HL-60 (cell line): ENCODE measurements at regions not wholly inside any gene's neighbourhood (a gene's known extent, or its start where the extent isn't known, plus 50 kb on each side); places are given as distances from the start of the nearest gene placed in this dataset.

Experiments
- DNase-seq, 2 experiments: peaks; one replicate each; pipeline ENCODE4 v3.0.0-alpha.2; 2010 to 2020; ENCODE audit warnings: low read depth in 1 of 2, low spot score in 1 of 2
- H3K27ac ChIP-seq: fragments of 250-450 bp; sonication (Bioruptor Pico); replicated peaks from 2 replicates; pipeline ENCODE4 v1.5.1; 2020; ENCODE audit warnings: mild to moderate bottlenecking, moderate library complexity
- H3K27me3 ChIP-seq: fragments of 250-450 bp; sonication (Bioruptor Pico); 2 replicates; pipeline ENCODE4 v1.5.1; 2021; ENCODE audit warnings: mild to moderate bottlenecking, moderate library complexity; ENCODE audit not compliant: insufficient read depth, poor library complexity, severe bottlenecking
- H3K4me3 ChIP-seq: replicated peaks from 2 replicates; pipeline ENCODE4 v1.5.1; 2011; ENCODE audit warnings: mild to moderate bottlenecking, control low read depth, low read length; ENCODE audit not compliant: insufficient read depth
- GABPA ChIP-seq: IDR thresholded peaks from 2 replicates; pipeline ENCODE4 v1.6.1; 2012; ENCODE audit warnings: low read depth
- POLR2AphosphoS5 ChIP-seq: IDR thresholded peaks from 2 replicates; pipeline ENCODE4 v1.6.1; 2012; ENCODE audit warnings: low read depth
- SPI1 ChIP-seq: IDR thresholded peaks from 2 replicates; pipeline ENCODE4 v1.6.1; 2012; ENCODE audit warnings: low read depth, mild to moderate bottlenecking, borderline replicate concordance
- TF ChIP-seq, protein P1 (sequence below): IDR thresholded peaks from 2 replicates; pipeline ENCODE4 v1.6.1; 2012; ENCODE audit warnings: low read depth; ENCODE audit not compliant: insufficient replicate concordance
- TF ChIP-seq, protein P2 (sequence below): IDR thresholded peaks from one replicate; pipeline ENCODE4 v1.5.1; 2011; ENCODE audit warnings: low read length, control low read depth, inconsistent platforms; ENCODE audit not compliant: insufficient read depth

DNA sequence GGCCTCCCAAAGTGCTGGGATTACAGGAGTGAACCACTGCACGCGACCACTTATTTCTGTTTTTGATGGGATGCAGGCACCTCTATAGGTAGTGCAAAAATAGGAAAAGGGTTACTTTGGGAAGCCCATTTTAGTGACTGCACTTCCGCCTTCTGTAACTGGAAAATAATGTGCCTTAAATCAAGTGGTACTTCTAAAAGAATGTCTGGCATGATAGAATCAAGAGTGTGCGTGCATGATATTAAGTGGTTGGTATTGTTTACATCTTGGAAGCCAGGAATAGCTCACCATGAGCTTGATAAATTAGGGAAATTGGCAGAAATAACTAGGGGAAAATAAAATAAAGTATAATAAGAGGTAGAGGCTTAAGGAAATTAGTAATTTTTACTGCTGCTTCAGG lies 1067.0 kb downstream of the ADGRL2 start:
- no peak overlapping the region for H3K27ac ChIP-seq
- DNase-seq = no peak
- TF ChIP-seq, protein P1, sequence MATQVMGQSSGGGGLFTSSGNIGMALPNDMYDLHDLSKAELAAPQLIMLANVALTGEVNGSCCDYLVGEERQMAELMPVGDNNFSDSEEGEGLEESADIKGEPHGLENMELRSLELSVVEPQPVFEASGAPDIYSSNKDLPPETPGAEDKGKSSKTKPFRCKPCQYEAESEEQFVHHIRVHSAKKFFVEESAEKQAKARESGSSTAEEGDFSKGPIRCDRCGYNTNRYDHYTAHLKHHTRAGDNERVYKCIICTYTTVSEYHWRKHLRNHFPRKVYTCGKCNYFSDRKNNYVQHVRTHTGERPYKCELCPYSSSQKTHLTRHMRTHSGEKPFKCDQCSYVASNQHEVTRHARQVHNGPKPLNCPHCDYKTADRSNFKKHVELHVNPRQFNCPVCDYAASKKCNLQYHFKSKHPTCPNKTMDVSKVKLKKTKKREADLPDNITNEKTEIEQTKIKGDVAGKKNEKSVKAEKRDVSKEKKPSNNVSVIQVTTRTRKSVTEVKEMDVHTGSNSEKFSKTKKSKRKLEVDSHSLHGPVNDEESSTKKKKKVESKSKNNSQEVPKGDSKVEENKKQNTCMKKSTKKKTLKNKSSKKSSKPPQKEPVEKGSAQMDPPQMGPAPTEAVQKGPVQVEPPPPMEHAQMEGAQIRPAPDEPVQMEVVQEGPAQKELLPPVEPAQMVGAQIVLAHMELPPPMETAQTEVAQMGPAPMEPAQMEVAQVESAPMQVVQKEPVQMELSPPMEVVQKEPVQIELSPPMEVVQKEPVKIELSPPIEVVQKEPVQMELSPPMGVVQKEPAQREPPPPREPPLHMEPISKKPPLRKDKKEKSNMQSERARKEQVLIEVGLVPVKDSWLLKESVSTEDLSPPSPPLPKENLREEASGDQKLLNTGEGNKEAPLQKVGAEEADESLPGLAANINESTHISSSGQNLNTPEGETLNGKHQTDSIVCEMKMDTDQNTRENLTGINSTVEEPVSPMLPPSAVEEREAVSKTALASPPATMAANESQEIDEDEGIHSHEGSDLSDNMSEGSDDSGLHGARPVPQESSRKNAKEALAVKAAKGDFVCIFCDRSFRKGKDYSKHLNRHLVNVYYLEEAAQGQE = no peak
- TF ChIP-seq GABPA (no peak), SPI1 (no peak), POLR2AphosphoS5 (no peak)
- TF ChIP-seq, protein P2, sequence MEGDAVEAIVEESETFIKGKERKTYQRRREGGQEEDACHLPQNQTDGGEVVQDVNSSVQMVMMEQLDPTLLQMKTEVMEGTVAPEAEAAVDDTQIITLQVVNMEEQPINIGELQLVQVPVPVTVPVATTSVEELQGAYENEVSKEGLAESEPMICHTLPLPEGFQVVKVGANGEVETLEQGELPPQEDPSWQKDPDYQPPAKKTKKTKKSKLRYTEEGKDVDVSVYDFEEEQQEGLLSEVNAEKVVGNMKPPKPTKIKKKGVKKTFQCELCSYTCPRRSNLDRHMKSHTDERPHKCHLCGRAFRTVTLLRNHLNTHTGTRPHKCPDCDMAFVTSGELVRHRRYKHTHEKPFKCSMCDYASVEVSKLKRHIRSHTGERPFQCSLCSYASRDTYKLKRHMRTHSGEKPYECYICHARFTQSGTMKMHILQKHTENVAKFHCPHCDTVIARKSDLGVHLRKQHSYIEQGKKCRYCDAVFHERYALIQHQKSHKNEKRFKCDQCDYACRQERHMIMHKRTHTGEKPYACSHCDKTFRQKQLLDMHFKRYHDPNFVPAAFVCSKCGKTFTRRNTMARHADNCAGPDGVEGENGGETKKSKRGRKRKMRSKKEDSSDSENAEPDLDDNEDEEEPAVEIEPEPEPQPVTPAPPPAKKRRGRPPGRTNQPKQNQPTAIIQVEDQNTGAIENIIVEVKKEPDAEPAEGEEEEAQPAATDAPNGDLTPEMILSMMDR = no peak
- no peak overlapping the region for H3K4me3 ChIP-seq
- no peaks in the 10 kb centered on the region for H3K27me3 ChIP-seq

DNA sequence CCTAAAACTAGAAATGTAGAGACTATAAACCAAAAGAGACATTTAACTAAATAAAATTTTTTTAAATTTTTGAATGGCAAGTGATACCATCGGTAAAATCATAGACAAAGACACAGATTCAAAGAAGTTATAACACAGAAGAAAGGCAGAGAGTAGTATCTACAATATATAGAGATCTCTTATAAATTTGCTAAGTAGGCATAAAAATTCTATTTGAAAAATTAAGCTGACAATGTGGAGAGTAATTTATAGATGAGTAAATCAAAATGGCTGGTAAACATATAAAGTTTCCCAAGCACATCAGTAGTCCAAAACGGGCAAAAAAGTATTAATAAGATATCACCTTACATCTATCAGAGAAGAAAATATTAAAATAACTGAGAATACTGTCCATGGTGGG lies 1061.0 kb downstream of the ADGRL2 start:
- no peak for DNase-seq
- H3K27ac ChIP-seq = no peak overlapping the region
- TF ChIP-seq GABPA (no peak), POLR2AphosphoS5 (no peak), SPI1 (no peak)
- TF ChIP-seq, protein P2 = no peak
- TF ChIP-seq, protein P1 = no peak
- H3K4me3 ChIP-seq = no peak overlapping the region
- no peaks in the 10 kb centered on the region for H3K27me3 ChIP-seq

DNA sequence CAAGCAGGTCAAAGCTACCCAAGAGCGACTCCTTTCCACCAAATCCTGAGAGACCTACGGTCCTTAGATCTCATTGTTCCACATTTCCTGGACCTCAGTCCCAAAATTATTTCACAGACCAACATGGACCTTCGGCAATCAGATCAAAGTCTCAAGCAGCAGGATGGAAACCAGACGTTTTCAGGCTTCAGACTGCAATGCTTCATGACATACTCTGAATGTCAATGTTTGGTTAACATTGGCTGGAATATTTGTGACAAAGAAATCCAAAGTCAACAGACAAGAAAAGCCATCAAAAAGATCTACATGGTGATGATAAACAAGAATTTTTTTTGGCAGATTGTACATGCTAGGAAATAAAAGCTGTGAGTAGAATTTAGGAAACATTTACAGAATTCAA lies 1057.3 kb downstream of the ADGRL2 start:
- TF ChIP-seq, protein P2 = no peak
- TF ChIP-seq GABPA = no peak
- TF ChIP-seq POLR2AphosphoS5 = no peak
- TF ChIP-seq, protein P1 = no peak
- no peak for TF ChIP-seq SPI1
- Histone ChIP-seq H3K4me3 (no peak overlapping the region), H3K27me3 (no peaks in the 10 kb centered on the region), H3K27ac (no peak overlapping the region)
- no peak for DNase-seq
